ENCODE measurements at regions not wholly inside any gene's neighbourhood (a gene's known extent, or its start where the extent isn't known, plus 50 kb on each side); places are given as distances from the start of the nearest gene placed in this dataset.

- FAIRE-seq (no peak), DNase-seq (ENCODE audit: low spot score) (no peak)
Measured at GRCh38 chr6:147755999-147756398, 247.5 kb downstream of the SAMD5 start.

- DNase-seq (ENCODE audit: low spot score) = no peak
- FAIRE-seq = no peak
Measured at GRCh38 chr6:147756891-147757290, 248.4 kb downstream of the SAMD5 start.

GRCh38 chr6:147757291-147757690 lies 248.8 kb downstream of the SAMD5 start:
- FAIRE-seq (no peak), DNase-seq (ENCODE audit: low spot score) (no peak)

- no peak for DNase-seq (ENCODE audit: low spot score)
- FAIRE-seq = no peak
Measured at GRCh38 chr6:147758303-147758702, 249.8 kb downstream of the SAMD5 start.

GRCh38 chr6:147759093-147759492 lies 250.6 kb downstream of the SAMD5 start:
- DNase-seq (ENCODE audit: low spot score) = no peak
- FAIRE-seq = no peak

GRCh38 chr6:147759536-147759935 lies 251.0 kb downstream of the SAMD5 start:
- FAIRE-seq (no peak), DNase-seq (ENCODE audit: low spot score) (no peak)

- no peak for DNase-seq (ENCODE audit: low spot score)
- no peak for FAIRE-seq
Measured at GRCh38 chr6:147765541-147765940, 257.1 kb downstream of the SAMD5 start.

GRCh38 chr6:147768969-147769368 lies 260.5 kb downstream of the SAMD5 start:
- DNase-seq (ENCODE audit: low spot score) = no peak
- FAIRE-seq = no peak

- DNase-seq (ENCODE audit: low spot score) = no peak
- no peak for FAIRE-seq
Measured at GRCh38 chr6:147769496-147770087, 261.1 kb downstream of the SAMD5 start.

GRCh38 chr6:147770221-147770620 lies 261.7 kb downstream of the SAMD5 start:
- DNase-seq (ENCODE audit: low spot score) (no peak), FAIRE-seq (no peak)

- FAIRE-seq (no peak), DNase-seq (ENCODE audit: low spot score) (no peak)
Measured at GRCh38 chr6:147772724-147773123, 264.2 kb downstream of the SAMD5 start.

- FAIRE-seq (no peak), DNase-seq (ENCODE audit: low spot score) (no peak)
Measured at GRCh38 chr6:147774856-147775255, 266.4 kb downstream of the SAMD5 start.

- FAIRE-seq = no peak
Measured at GRCh38 chr6:147776631-147777213, 268.2 kb downstream of the SAMD5 start.

GRCh38 chr6:147779624-147780023 lies 271.1 kb downstream of the SAMD5 start:
- DNase-seq (ENCODE audit: low spot score) (no peak), FAIRE-seq (no peak)

More at GRCh38 chr6:147776631-147777213, 268.2 kb downstream of the SAMD5 start:
- DNase-seq (ENCODE audit: low spot score) = no peak

GRCh38 chr6:147782302-147782701 lies 273.8 kb downstream of the SAMD5 start:
- DNase-seq (ENCODE audit: low spot score) = no peak
- no peak for FAIRE-seq

- DNase-seq (ENCODE audit: low spot score) (no peak), FAIRE-seq (no peak)
Measured at GRCh38 chr6:147784371-147784770, 275.9 kb downstream of the SAMD5 start.

- no peak for FAIRE-seq
Measured at GRCh38 chr6:147787417-147787816, 278.9 kb downstream of the SAMD5 start.

GRCh38 chr6:147789430-147789947 lies 281.0 kb downstream of the SAMD5 start:
- FAIRE-seq = no peak
- DNase-seq (ENCODE audit: low spot score) = no peak

More at GRCh38 chr6:147787417-147787816, 278.9 kb downstream of the SAMD5 start:
- DNase-seq (ENCODE audit: low spot score) = no peak

GRCh38 chr6:147793871-147794643 lies 285.6 kb downstream of the SAMD5 start:
- DNase-seq (ENCODE audit: low spot score) = no peak

GRCh38 chr6:147802459-147802858 lies 294.0 kb downstream of the SAMD5 start:
- no peak for FAIRE-seq

More at GRCh38 chr6:147793871-147794643, 285.6 kb downstream of the SAMD5 start:
- no peak for FAIRE-seq

GRCh38 chr6:147805155-147805554 lies 296.7 kb downstream of the SAMD5 start:
- no peak for FAIRE-seq
- DNase-seq (ENCODE audit: low spot score) = no peak

More at GRCh38 chr6:147802459-147802858, 294.0 kb downstream of the SAMD5 start:
- no peak for DNase-seq (ENCODE audit: low spot score)

GRCh38 chr6:147806697-147807096 lies 298.2 kb downstream of the SAMD5 start:
- DNase-seq (ENCODE audit: low spot score) (no peak), FAIRE-seq (no peak)
